ENCODE measurements at regions not wholly inside any gene's neighbourhood (a gene's known extent, or its start where the extent isn't known, plus 50 kb on each side); places are given as distances from the start of the nearest gene placed in this dataset.

GRCh38 chr10:131830446-131831130 lies 70.2 kb upstream of the PPP2R2D start:
- TF ChIP-seq, protein P1, sequence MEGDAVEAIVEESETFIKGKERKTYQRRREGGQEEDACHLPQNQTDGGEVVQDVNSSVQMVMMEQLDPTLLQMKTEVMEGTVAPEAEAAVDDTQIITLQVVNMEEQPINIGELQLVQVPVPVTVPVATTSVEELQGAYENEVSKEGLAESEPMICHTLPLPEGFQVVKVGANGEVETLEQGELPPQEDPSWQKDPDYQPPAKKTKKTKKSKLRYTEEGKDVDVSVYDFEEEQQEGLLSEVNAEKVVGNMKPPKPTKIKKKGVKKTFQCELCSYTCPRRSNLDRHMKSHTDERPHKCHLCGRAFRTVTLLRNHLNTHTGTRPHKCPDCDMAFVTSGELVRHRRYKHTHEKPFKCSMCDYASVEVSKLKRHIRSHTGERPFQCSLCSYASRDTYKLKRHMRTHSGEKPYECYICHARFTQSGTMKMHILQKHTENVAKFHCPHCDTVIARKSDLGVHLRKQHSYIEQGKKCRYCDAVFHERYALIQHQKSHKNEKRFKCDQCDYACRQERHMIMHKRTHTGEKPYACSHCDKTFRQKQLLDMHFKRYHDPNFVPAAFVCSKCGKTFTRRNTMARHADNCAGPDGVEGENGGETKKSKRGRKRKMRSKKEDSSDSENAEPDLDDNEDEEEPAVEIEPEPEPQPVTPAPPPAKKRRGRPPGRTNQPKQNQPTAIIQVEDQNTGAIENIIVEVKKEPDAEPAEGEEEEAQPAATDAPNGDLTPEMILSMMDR (IDR thresholded peaks at IDR 0.05; ENCODE audit: low read depth, low read length): no peak
- no peak for TF ChIP-seq MYC (IDR thresholded peaks at IDR 0.05; ENCODE audit: low read depth, low read length)
- TF ChIP-seq POLR2A (IDR thresholded peaks at IDR 0.05; ENCODE audit: extremely low read depth, insufficient read length): no peak

Measured in NB4 (cell line).